22Rv1 (cell line): ENCODE measurements at regions not wholly inside any gene's neighbourhood (a gene's known extent, or its start where the extent isn't known, plus 50 kb on each side); places are given as distances from the start of the nearest gene placed in this dataset.
"Not testable (repeated sequence)": the region's sequence is repeated elsewhere in the genome, so short reads cannot be mapped to it uniquely, and the experiment has no call there.

Source experiments
- H3K27ac ChIP-seq: fragments of 450-650 bp; 2 replicates; pipeline ENCODE4 v1.5.1; 2017
- CTCF ChIP-seq: fragments of 450-650 bp; IDR thresholded peaks from 2 replicates; pipeline ENCODE4 v1.5.1; 2017; ENCODE audit warnings: mild to moderate bottlenecking
- ZFX ChIP-seq: fragments of 450-650 bp; IDR thresholded peaks from 2 replicates; pipeline ENCODE4 v1.6.1; 2017; ENCODE audit warnings: antibody characterized with exemption, borderline replicate concordance

- TF ChIP-seq CTCF (no peak), ZFX (no peak)
- H3K27ac ChIP-seq, result no peak overlapping the region
Observed at GRCh38 chr15:93920204-93920603, 311.2 kb upstream of the MCTP2 start.

- not testable (repeated sequence) for H3K27ac ChIP-seq
Observed at GRCh38 chr15:93918801-93919200, 312.6 kb upstream of the MCTP2 start.

- TF ChIP-seq ZFX (no peak), CTCF (no peak)
- no peak overlapping the region for H3K27ac ChIP-seq
Observed at GRCh38 chr15:93917181-93917580, 314.2 kb upstream of the MCTP2 start.

GRCh38 chr15:93913871-93914270, 317.5 kb upstream of the MCTP2 start:
- no peak overlapping the region for H3K27ac ChIP-seq
- no peak for TF ChIP-seq ZFX
- no peak for TF ChIP-seq CTCF

- no peak for TF ChIP-seq ZFX
- no peak for TF ChIP-seq CTCF
Observed at GRCh38 chr15:93913310-93913709, 318.1 kb upstream of the MCTP2 start.

GRCh38 chr15:93900476-93901400, 330.6 kb upstream of the MCTP2 start:
- TF ChIP-seq ZFX, result no peak
- peak; percentile 35 for TF ChIP-seq CTCF
- H3K27ac ChIP-seq, result peak overlapping the region; percentile 45

More at GRCh38 chr15:93913310-93913709, 318.1 kb upstream of the MCTP2 start:
- H3K27ac ChIP-seq, result no peak overlapping the region

GRCh38 chr15:93899817-93900216, 331.5 kb upstream of the MCTP2 start:
- peak overlapping the region; percentile 45 for H3K27ac ChIP-seq
- TF ChIP-seq CTCF (no peak), ZFX (no peak)

- H3K27ac ChIP-seq, result no peak overlapping the region
- no peak for TF ChIP-seq ZFX
- no peak for TF ChIP-seq CTCF
Observed at GRCh38 chr15:93897377-93897776, 334.0 kb upstream of the MCTP2 start.
